GF-D8 (cell line): ENCODE measurements at regions not wholly inside any gene's neighbourhood (a gene's known extent, or its start where the extent isn't known, plus 50 kb on each side); places are given as distances from the start of the nearest gene placed in this dataset.

Experiments used
- DNase-seq: peaks from one replicate; lab custom pipeline; 2025; lab: John Stamatoyannopoulos, UW

GRCh38 chr10:10110844-10111490, 906.7 kb upstream of the CELF2 start:
- no peak for DNase-seq

GRCh38 chr10:10118131-10118530, 899.5 kb upstream of the CELF2 start:
- no peak for DNase-seq

- no peak for DNase-seq
Measured at GRCh38 chr10:10120671-10121070, 897.0 kb upstream of the CELF2 start.

- no peak for DNase-seq
Measured at GRCh38 chr10:10125676-10126075, 892.0 kb upstream of the CELF2 start.

GRCh38 chr10:10126218-10126617, 891.5 kb upstream of the CELF2 start:
- DNase-seq = no peak

GRCh38 chr10:10128387-10128786, 889.3 kb upstream of the CELF2 start:
- no peak for DNase-seq

GRCh38 chr10:10130686-10131085, 887.0 kb upstream of the CELF2 start:
- no peak for DNase-seq

- no peak for DNase-seq
Measured at GRCh38 chr10:10132009-10132408, 885.7 kb upstream of the CELF2 start.

GRCh38 chr10:10133281-10133680, 884.4 kb upstream of the CELF2 start:
- DNase-seq = no peak

- no peak for DNase-seq
Measured at GRCh38 chr10:10138685-10139084, 879.0 kb upstream of the CELF2 start.

- DNase-seq = no peak
Measured at GRCh38 chr10:10141782-10142382, 875.8 kb upstream of the CELF2 start.

- no peak for DNase-seq
Measured at GRCh38 chr10:10146604-10147003, 871.1 kb upstream of the CELF2 start.

- DNase-seq = no peak
Measured at GRCh38 chr10:10149899-10150298, 867.8 kb upstream of the CELF2 start.

GRCh38 chr10:10156917-10157600, 860.6 kb upstream of the CELF2 start:
- no peak for DNase-seq

GRCh38 chr10:10160821-10161312, 856.8 kb upstream of the CELF2 start:
- DNase-seq = no peak

- no peak for DNase-seq
Measured at GRCh38 chr10:10164848-10165247, 852.8 kb upstream of the CELF2 start.

GRCh38 chr10:10165415-10165814, 852.3 kb upstream of the CELF2 start:
- no peak for DNase-seq

- no peak for DNase-seq
Measured at GRCh38 chr10:10178476-10178875, 839.2 kb upstream of the CELF2 start.

- no peak for DNase-seq
Measured at GRCh38 chr10:10193848-10194247, 823.8 kb upstream of the CELF2 start.

- DNase-seq = no peak
Measured at GRCh38 chr10:10196701-10197100, 821.0 kb upstream of the CELF2 start.

- no peak for DNase-seq
Measured at GRCh38 chr10:10197423-10197822, 820.2 kb upstream of the CELF2 start.

GRCh38 chr10:10198363-10198762, 819.3 kb upstream of the CELF2 start:
- DNase-seq = no peak

- no peak for DNase-seq
Measured at GRCh38 chr10:10204415-10204814, 813.3 kb upstream of the CELF2 start.
